Gastrocnemius medialis (tissue), 4 donors: ENCODE measurements at regions not wholly inside any gene's neighbourhood (a gene's known extent, or its start where the extent isn't known, plus 50 kb on each side); places are given as distances from the start of the nearest gene placed in this dataset.

Experiments used
- ATAC-seq, 2 donors: fragments of 150-250 bp; one replicate each; pipeline ENCODE4 v1.9.1; 2016
- DNase-seq, 2 donors: peaks; one replicate each; pipeline ENCODE4 v3.0.0-alpha.2; 2019
- H3K27ac ChIP-seq, 4 donors: fragments of 200-600 bp; sonication (generic); 1 replicate in 1 of 4; 2 replicates in 3 of 4; pipeline ENCODE4 v1.5.1; 2016 to 2018; ENCODE audit warnings: mild to moderate bottlenecking in 2 of 4, moderate library complexity in 1 of 4
- H3K27me3 ChIP-seq, 3 donors: fragments of 200-600 bp; sonication (generic) in 2 of 3; 1 replicate in 1 of 3; 2 replicates in 2 of 3; pipeline versions ENCODE4 v1.5.1 to v1.6.0; 2016 to 2019; ENCODE audit warnings: mild to moderate bottlenecking in 1 of 3, moderate library complexity in 1 of 3
- H3K36me3 ChIP-seq, 2 donors: fragments of 200-600 bp; sonication (generic) in 1 of 2; one replicate each; pipeline ENCODE4 v1.5.1; 2017 to 2018
- H3K4me1 ChIP-seq, 2 donors: fragments of 200-600 bp; sonication (generic) in 1 of 2; one replicate each; pipeline ENCODE4 v1.5.1; 2016 to 2017; ENCODE audit warnings: mild to moderate bottlenecking in 2 of 2
- H3K4me3 ChIP-seq, 4 donors: fragments of 200-600 bp; sonication (generic) in 3 of 4; 1 replicate in 1 of 4; 2 replicates in 3 of 4; pipeline ENCODE4 v1.5.1; 2016 to 2019; ENCODE audit warnings: mild to moderate bottlenecking in 2 of 4
- H3K9me3 ChIP-seq, 3 donors: fragments of 200-600 bp; sonication (generic) in 2 of 3; 1 replicate in 1 of 3; 2 replicates in 2 of 3; pipeline ENCODE4 v1.5.1; 2016 to 2019
- POLR2A ChIP-seq, 2 donors: fragments of 450-650 bp; IDR thresholded peaks; one replicate each; pipeline ENCODE4 v1.6.1; 2017; ENCODE audit warnings: antibody characterized with exemption in 2 of 2, mild to moderate bottlenecking in 2 of 2, moderate library complexity in 2 of 2
- in situ Hi-C, 4 donors: fragments of 200-750 bp; cut with MboI; loops; one replicate each; pipeline versions ENCODE4 v1.15.0 to v1.8.0; 2017; ENCODE audit warnings: low sequenced_read_pairs in 4 of 4
- intact Hi-C: fragments of 100-400 bp; cut with DNase I; formaldehyde crosslinking; loops from one replicate; pipeline ENCODE4 v1.15.1; 2023; ENCODE audit warnings: low total_unique reads
- TF ChIP-seq, protein P1 (sequence below), 5 experiments: fragments of 450-650 bp in 3 of 5; fragments of 200-600 bp in 2 of 5; sonication (generic) in 2 of 5; IDR thresholded peaks in 4 of 5; conservative IDR thresholded peaks in 1 of 5; 1 replicate in 4 of 5; 2 replicates in 1 of 5; pipeline ENCODE4 v1.5.1; 2016 to 2019; ENCODE audit warnings: antibody characterized with exemption in 5 of 5, mild to moderate bottlenecking in 3 of 5, moderate library complexity in 3 of 5

DNA sequence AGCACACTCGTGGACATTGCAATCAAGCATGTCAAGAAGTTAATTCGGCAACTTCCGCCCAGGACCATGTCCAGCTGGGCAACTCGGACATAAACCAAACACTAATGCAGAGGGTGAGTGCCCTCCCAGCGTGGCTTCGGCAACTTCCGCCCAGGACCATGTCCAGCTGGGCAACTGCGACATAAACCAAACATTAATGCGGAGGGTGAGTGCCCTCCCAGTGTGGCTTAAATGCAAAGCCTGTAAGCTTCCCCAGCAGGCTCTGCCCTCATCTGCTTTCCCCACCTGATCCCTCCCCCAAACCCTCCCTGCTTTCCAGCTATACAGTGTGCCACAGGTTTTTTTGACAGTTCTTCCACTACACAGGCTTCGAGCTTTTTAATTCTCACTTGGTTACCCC lies 143.4 kb downstream of the PXDC1 start:
- intact Hi-C loops, result no loop called here
- H3K27me3 ChIP-seq, result no peaks in the 10 kb centered on the region
- TF ChIP-seq, protein P1, sequence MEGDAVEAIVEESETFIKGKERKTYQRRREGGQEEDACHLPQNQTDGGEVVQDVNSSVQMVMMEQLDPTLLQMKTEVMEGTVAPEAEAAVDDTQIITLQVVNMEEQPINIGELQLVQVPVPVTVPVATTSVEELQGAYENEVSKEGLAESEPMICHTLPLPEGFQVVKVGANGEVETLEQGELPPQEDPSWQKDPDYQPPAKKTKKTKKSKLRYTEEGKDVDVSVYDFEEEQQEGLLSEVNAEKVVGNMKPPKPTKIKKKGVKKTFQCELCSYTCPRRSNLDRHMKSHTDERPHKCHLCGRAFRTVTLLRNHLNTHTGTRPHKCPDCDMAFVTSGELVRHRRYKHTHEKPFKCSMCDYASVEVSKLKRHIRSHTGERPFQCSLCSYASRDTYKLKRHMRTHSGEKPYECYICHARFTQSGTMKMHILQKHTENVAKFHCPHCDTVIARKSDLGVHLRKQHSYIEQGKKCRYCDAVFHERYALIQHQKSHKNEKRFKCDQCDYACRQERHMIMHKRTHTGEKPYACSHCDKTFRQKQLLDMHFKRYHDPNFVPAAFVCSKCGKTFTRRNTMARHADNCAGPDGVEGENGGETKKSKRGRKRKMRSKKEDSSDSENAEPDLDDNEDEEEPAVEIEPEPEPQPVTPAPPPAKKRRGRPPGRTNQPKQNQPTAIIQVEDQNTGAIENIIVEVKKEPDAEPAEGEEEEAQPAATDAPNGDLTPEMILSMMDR (IDR thresholded peaks at IDR 0.05 in 4 of 5, conservative IDR thresholded peaks at IDR 0.05 in 1 of 5), result no peak
- no peak for TF ChIP-seq POLR2A (IDR thresholded peaks at IDR 0.05)
- no peak overlapping the region for H3K4me3 ChIP-seq
- in situ Hi-C loops, result no loop called here
- peaks cover 0 to 4% of the 10 kb centered on the region in 2 donors for H3K4me1 ChIP-seq
- DNase-seq (no peak), ATAC-seq (no peak)
- H3K36me3 ChIP-seq, result no peaks in the 10 kb centered on the region
- H3K9me3 ChIP-seq, result no peaks in the 10 kb centered on the region
- H3K27ac ChIP-seq, result no peak overlapping the region

DNA sequence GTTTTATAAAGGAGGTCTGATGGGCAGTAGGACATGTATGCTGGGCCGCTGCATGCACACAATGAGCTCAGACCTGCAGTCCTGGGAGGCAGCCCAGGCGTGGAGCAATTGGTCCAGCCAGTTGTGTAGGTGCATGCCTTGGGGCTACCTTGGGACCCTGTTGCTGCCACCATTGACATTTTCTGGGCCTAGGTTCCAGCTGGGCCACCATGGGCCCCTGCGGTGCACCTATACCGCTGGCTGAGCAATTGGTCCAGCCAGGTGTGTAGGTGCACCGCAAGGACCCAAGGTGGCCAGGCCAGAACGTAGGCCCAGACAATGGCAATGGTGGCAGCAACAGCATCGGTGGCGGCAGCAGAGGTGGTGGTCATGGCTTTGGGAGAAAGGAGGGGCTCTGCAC lies 143.9 kb downstream of the PXDC1 start:
- Histone ChIP-seq H3K27ac (no peak overlapping the region), H3K36me3 (no peaks in the 10 kb centered on the region), H3K4me1 (peaks cover 0 to 1% of the 10 kb centered on the region in 2 donors), H3K9me3 (no peaks in the 10 kb centered on the region), H3K27me3 (no peaks in the 10 kb centered on the region), H3K4me3 (no peak overlapping the region)
- no peak for DNase-seq
- ATAC-seq, result no peak
- intact Hi-C loops, result no loop called here
- TF ChIP-seq POLR2A (IDR thresholded peaks at IDR 0.05), result no peak
- TF ChIP-seq, protein P1 (IDR thresholded peaks at IDR 0.05 in 4 of 5, conservative IDR thresholded peaks at IDR 0.05 in 1 of 5), result no peak
- in situ Hi-C loops, result no loop called here

DNA sequence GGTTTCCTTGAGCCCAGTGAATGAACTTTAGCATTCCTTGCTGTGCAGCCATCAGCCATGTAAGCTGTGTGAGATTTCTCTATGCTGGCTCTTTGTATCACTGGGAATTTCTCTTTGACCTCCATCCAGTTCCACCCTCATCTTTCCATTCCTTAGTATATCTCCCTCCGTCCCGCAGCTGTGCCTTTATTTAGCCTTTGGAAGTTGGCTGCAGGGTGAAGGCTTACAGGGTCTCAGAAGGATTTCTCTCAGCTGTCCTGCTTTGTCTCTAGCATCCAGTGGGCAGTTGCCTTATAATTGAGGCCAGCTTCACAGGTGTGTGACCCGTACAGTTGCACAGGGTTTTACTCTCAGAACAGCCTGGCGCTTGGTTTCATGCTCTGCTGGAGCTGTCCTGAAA lies 144.3 kb downstream of the PXDC1 start:
- Histone ChIP-seq H3K4me1 (no peaks in the 10 kb centered on the region), H3K27ac (no peak overlapping the region), H3K27me3 (no peaks in the 10 kb centered on the region), H3K4me3 (no peak overlapping the region), H3K9me3 (no peaks in the 10 kb centered on the region), H3K36me3 (no peaks in the 10 kb centered on the region)
- no peak for DNase-seq
- no peak for ATAC-seq
- intact Hi-C loops, result no loop called here
- TF ChIP-seq POLR2A (IDR thresholded peaks at IDR 0.05), result no peak
- TF ChIP-seq, protein P1 (IDR thresholded peaks at IDR 0.05 in 4 of 5, conservative IDR thresholded peaks at IDR 0.05 in 1 of 5), result no peak
- in situ Hi-C loops, result no loop called here

DNA sequence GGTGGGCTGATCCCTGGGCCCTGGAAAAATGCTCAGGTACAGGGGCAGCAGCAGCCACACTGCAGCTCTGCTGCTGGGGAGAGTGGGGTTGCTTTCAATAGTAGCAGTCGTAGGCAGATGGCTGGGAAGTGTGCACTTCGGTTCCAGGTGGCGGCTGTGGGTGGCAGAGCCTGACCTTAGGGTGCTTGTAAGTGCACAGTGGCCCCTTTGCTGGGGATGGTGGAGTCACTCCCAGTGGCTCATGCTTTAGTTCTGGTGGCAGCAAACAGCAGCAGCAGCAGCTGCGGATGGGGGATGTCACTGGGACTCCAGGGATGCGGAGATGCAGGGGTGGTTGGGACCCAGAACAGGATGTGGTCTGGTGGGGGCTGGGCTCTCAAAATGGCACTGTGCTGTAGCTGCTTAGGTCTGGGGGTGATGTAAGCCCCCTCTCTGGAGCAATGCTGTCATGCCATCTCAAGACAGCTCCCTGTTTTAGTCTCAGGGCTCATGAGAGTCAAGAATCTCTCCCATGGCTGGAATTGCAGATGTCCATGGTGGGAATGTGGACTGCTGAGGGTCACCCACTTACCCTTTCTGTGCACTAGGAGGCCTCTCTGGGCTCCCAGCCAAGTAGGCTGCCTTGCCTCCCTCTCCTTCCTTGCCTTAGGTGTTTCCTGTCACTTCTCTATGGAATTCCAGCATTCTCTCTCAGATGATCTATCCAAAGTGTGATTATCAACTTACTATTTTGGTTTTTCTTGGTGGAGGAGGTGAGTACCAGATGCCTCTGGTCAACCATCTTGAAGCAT lies 146.7 kb upstream of the SLC22A23 start:
- in situ Hi-C loops (no loop called here), intact Hi-C loops (no loop called here)
- no peak for TF ChIP-seq POLR2A (IDR thresholded peaks at IDR 0.05)
- TF ChIP-seq, protein P1 (IDR thresholded peaks at IDR 0.05 in 4 of 5, conservative IDR thresholded peaks at IDR 0.05 in 1 of 5), result no peak

More for the DNA sequence above, 146.7 kb upstream of the SLC22A23 start:
- Histone ChIP-seq H3K9me3 (peaks cover 0 to 5% (median 0%) of the 10 kb centered on the region in 3 donors), H3K4me3 (no peak overlapping the region), H3K36me3 (no peaks in the 10 kb centered on the region), H3K27me3 (peaks cover 0 to 6% (median 0%) of the 10 kb centered on the region in 3 donors), H3K4me1 (no peaks in the 10 kb centered on the region), H3K27ac (no peak overlapping the region)
- DNase-seq, result no peak
- ATAC-seq, result no peak
